ENCODE measurements at regions not wholly inside any gene's neighbourhood (a gene's known extent, or its start where the extent isn't known, plus 50 kb on each side); places are given as distances from the start of the nearest gene placed in this dataset.

DNA sequence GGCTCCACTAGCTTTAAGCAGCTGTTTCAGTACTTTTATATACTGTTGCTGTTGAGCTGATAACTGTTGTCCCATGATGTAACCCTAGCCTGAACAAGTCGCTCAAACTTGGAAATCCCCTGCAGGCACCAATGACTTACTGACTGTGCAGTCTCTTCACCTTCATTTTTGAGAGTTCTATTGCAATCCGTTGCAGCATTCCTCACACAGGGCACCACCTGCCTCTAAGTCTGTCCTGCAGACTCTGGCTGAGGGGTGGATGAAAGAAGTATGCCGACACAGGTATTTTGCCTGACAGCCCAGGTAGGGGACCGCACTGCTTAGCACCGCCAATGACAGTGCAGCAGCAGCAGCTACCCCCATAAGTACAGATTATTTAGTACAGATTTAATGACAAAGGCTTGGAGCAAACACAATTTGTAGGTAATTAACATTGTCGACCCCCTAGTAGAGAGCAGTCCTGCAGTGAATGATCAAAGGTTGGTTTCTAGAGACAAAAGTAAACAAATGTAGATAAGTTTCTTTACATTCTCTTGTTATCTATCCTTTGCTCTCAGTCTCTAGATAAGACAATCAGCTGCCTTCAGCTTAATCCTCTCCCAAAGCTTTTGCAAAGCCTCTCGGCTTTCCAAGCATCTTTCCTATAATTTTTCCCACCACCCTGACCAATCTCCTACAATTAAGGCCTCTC is 205.0 kb downstream of the PABPC4L start:
- DNase-seq (ENCODE audit: low read depth): no peak
- TF ChIP-seq, protein P1, sequence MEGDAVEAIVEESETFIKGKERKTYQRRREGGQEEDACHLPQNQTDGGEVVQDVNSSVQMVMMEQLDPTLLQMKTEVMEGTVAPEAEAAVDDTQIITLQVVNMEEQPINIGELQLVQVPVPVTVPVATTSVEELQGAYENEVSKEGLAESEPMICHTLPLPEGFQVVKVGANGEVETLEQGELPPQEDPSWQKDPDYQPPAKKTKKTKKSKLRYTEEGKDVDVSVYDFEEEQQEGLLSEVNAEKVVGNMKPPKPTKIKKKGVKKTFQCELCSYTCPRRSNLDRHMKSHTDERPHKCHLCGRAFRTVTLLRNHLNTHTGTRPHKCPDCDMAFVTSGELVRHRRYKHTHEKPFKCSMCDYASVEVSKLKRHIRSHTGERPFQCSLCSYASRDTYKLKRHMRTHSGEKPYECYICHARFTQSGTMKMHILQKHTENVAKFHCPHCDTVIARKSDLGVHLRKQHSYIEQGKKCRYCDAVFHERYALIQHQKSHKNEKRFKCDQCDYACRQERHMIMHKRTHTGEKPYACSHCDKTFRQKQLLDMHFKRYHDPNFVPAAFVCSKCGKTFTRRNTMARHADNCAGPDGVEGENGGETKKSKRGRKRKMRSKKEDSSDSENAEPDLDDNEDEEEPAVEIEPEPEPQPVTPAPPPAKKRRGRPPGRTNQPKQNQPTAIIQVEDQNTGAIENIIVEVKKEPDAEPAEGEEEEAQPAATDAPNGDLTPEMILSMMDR (IDR thresholded peaks at IDR 0.05; ENCODE audit: control insufficient read depth, insufficient read depth, low read depth, low read length, missing control alignments): no peak
- no peak overlapping the region for H3K4me3 ChIP-seq (ENCODE audit: control insufficient read depth, low read depth, low read length)

DNA sequence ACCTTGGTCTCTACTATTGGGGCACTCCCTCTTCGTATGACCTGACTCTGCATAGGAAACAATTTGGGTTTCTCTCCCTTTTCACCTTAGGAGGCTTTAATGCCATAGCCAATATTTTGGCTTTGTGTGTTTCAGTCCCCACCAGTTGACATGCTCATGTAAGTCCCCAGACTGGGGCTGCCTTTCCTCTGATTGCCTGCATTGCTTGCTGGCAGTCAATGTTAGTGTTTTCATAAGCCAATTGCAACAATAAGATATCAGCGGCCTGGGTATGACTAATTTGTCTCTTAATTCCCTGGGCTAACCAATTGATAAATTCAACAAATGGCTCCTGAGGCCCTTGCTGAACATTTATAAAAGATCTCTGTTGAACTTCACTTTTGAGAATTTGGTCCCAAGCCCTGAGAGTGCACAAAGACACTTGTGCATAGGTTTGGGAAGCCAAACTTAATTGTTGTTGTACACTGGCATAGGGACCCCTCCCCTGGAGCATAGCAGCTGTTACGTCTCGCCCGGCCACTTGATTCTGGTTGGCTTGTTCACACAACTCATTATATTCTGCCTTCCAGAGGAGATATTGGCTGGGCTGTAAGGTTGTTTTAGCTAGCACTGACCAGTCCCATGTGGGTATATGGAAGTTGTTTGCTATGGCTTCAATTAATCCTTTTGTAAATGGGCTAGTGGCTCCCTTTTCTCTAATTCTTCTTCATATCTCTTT is 206.2 kb downstream of the PABPC4L start:
- H3K4me3 ChIP-seq (ENCODE audit: control insufficient read depth, low read depth, low read length): no peak overlapping the region
- TF ChIP-seq, protein P1 (IDR thresholded peaks at IDR 0.05; ENCODE audit: control insufficient read depth, insufficient read depth, low read depth, low read length, missing control alignments): no peak

DNA sequence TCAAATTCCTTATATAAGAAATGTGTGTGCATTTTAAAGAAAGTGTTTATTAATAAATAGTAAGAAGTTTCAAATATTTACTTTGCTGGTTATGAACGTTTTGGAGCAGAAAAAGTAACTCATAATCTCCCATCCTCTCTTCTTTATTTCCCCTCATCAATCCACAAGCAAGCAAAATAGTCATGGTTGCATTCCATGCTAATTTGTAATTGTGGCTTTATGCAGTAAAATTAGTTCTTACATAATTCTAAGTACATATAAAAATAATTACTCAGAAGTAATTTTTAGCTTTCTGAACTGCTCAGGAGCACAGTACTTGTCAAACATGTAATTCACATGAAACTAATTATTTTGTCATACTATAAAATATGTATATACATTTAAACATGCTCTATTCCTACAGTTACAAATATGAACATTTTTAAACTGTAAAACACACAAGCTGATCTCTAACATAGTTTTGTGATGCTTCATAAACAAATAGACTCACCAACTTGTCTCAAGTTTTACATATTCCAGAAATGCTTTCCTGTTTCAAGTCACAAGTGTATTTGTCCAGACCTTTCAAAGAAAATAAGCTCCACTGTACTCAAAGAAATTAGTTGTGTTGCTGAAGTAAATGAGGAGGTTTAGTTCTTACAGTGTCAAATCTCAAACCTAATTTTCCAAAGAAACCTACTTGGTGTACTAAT is 218.9 kb downstream of the PABPC4L start:
- no peak overlapping the region for H3K4me3 ChIP-seq (ENCODE audit: control insufficient read depth, low read depth, low read length)
- DNase-seq (ENCODE audit: low read depth): no peak

More for the DNA sequence above, 206.2 kb downstream of the PABPC4L start:
- no peak for DNase-seq (ENCODE audit: low read depth)

DNA sequence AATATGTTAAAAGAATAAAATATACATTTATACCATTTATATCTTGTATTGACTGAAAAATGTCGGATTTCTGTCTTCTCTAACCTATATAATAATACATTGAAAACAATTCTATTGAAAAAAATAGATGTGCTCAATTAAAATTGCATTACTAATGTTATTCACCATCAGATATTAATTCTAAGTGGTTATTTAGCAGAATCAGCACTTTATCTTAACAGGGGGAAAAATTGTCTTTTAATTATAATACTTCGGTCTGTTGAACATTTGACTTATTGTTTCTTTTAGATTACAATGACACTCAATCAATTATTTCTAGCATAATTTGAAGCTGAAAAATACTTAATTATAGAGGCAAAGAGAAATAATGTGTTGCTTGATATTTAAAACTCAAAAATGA is 220.3 kb downstream of the PABPC4L start:
- DNase-seq (ENCODE audit: low read depth): no peak
- TF ChIP-seq, protein P1 (IDR thresholded peaks at IDR 0.05; ENCODE audit: control insufficient read depth, insufficient read depth, low read depth, low read length, missing control alignments): no peak
- no peak overlapping the region for H3K4me3 ChIP-seq (ENCODE audit: control insufficient read depth, low read depth, low read length)

More for the DNA sequence above, 218.9 kb downstream of the PABPC4L start:
- TF ChIP-seq, protein P1 (IDR thresholded peaks at IDR 0.05; ENCODE audit: control insufficient read depth, insufficient read depth, low read depth, low read length, missing control alignments): no peak

DNA sequence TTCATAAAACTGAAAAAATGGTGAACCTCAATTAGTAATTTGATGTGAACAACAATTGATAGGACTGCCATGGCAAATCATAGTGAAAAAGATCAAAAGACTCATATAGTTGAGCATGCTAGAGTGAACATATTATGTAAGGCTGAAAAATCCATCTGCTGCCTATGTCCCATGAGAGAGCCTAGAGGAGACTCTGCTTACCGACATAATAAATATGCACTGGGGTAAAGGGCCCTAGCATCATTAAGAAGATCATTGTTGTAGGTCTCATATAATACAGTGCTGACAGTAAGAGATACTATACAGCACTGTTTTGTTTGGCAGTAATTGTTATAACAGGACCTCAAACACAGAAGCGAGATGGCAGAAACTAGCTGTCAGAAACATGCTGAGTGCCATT is 229.0 kb downstream of the PABPC4L start:
- TF ChIP-seq, protein P1 (IDR thresholded peaks at IDR 0.05; ENCODE audit: control insufficient read depth, insufficient read depth, low read depth, low read length, missing control alignments): no peak
- no peak for DNase-seq (ENCODE audit: low read depth)
- no peak overlapping the region for H3K4me3 ChIP-seq (ENCODE audit: control insufficient read depth, low read depth, low read length)

DNA sequence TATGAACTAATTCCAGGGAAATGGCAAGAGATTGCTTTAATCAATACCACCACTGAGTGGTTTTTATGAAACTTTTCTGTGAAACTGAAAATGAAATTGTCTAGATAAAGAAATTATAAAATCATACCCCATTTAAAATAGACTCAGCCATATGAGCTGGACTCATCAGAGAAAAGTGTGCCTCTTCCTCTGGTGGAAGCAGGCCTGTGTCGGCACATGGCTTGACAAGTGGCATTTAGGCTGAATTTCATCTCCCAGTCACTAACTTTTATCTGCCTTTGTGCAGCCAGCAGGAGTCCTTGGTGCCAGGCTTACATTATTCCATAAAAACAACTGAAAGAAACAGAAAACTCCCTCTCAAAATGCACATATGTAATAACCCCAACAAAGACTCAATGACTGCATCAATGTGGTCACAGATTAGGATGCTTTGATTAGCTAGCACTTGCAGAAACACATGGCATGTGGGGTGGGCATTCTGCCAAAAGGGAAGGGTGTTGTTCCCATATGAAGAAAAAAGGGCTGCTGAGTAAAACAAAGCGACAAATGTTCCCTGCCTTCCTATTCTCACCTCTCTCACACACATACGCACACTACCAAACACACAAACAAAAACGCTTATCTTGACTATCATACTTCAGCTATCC is 232.3 kb downstream of the PABPC4L start:
- no peak overlapping the region for H3K4me3 ChIP-seq (ENCODE audit: control insufficient read depth, low read depth, low read length)
- DNase-seq (ENCODE audit: low read depth): no peak
- TF ChIP-seq, protein P1 (IDR thresholded peaks at IDR 0.05; ENCODE audit: control insufficient read depth, insufficient read depth, low read depth, low read length, missing control alignments): no peak

All from AG09309 (cell line).